ENCODE measurements at regions not wholly inside any gene's neighbourhood (a gene's known extent, or its start where the extent isn't known, plus 50 kb on each side); places are given as distances from the start of the nearest gene placed in this dataset.

DNA sequence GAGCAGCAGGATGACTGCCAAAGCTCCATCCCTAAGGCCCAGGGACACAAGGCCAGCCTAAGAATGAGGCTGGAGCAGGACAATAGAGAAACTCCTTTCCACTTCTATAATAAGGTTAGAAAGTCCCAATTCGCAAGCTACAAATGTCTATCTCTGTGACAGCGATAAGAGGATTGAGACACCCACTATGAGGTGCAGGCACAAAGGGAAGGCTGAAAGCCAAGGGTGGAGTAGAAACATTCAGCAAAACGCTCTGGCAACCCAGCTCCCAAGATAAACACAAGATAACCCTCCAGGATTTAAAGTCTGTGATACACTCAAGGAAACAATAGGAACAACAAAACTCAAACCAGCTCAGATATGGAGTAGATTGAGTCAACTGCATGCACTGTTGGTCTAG is 418.0 kb upstream of the UBE2E3 start (continued):
- TF ChIP-seq, protein P1, sequence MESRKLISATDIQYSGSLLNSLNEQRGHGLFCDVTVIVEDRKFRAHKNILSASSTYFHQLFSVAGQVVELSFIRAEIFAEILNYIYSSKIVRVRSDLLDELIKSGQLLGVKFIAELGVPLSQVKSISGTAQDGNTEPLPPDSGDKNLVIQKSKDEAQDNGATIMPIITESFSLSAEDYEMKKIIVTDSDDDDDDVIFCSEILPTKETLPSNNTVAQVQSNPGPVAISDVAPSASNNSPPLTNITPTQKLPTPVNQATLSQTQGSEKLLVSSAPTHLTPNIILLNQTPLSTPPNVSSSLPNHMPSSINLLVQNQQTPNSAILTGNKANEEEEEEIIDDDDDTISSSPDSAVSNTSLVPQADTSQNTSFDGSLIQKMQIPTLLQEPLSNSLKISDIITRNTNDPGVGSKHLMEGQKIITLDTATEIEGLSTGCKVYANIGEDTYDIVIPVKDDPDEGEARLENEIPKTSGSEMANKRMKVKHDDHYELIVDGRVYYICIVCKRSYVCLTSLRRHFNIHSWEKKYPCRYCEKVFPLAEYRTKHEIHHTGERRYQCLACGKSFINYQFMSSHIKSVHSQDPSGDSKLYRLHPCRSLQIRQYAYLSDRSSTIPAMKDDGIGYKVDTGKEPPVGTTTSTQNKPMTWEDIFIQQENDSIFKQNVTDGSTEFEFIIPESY (IDR thresholded peaks at IDR 0.05; ENCODE audit: extremely low read depth, insufficient replicate concordance, low read length): no peak
- TF ChIP-seq CTCF (IDR thresholded peaks at IDR 0.05 in 2 of 3, conservative IDR thresholded peaks at IDR 0.05 in 1 of 3; ENCODE audit: borderline replicate concordance in 1 of 3, insufficient read depth in 1 of 3, low read depth in 2 of 3, low read length in 2 of 3) (no peak), POLR2A (IDR thresholded peaks at IDR 0.05; ENCODE audit: borderline replicate concordance, extremely low read depth, insufficient read depth, insufficient read length) (no peak), CBX3 (IDR thresholded peaks at IDR 0.05; ENCODE audit: low read depth) (no peak), SRF (IDR thresholded peaks at IDR 0.05; ENCODE audit: low read depth) (no peak)

DNA sequence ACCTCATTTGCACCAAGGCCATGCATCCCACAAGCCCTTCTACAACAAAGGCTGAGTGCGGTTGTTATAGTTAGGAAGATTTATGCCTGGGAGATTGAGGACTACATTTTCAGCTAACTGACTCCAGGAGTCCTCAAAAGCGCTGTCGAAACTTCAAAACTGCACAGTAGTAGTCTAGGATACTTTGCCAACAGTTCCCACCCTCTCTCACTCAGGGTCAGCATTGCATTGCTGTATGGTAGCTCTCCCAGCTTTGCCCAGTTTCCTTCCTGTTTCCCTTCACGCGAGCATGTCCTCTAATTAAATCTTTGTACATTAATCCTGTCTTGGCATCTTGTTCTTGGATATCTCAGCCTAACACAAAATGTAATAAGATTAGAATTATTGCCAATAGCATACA is 420.6 kb upstream of the UBE2E3 start:
- no peaks in the 10 kb centered on the region for H3K9me3 ChIP-seq (ENCODE audit: control insufficient read depth in 1 of 2, insufficient read depth in 1 of 2, low read depth in 1 of 2, low read length in 2 of 2)
- H3K79me2 ChIP-seq (ENCODE audit: insufficient read depth, low read length): no peaks in the 10 kb centered on the region
- POLR2A ChIA-PET: no interaction called here
- ATAC-seq (no peak), DNase-seq (ENCODE audit: low read depth, low spot score) (no peak)
- no peaks in the 10 kb centered on the region for H3K9me2 ChIP-seq (ENCODE audit: insufficient read depth)
- H3K4me2 ChIP-seq (ENCODE audit: low read length): no peak overlapping the region
- BruUV-seq (replicated peaks): no TSS peak
- RAD21 ChIA-PET (ENCODE audit: low non-redundant PET in 1 of 2, low total read pairs in 2 of 2, uncharacterized antibody in 2 of 2, unreplicated experiment in 2 of 2): no interaction called here
- no peak overlapping the region for H3K27ac ChIP-seq (ENCODE audit: low read depth, low read length)
- H3K4me1 ChIP-seq (ENCODE audit: control insufficient read depth in 1 of 2, insufficient read depth in 2 of 2, low read length in 2 of 2): no peaks in the 10 kb centered on the region
- no peak overlapping the region for H2AFZ ChIP-seq (ENCODE audit: low read depth, low read length, poor library complexity, severe bottlenecking)
- H3K4me3 ChIP-seq (replicated peaks in 1 of 2; ENCODE audit: low read depth in 1 of 2, low read length in 2 of 2): no peak overlapping the region
- H3K27me3 ChIP-seq (ENCODE audit: insufficient read depth, low read length): no peaks in the 10 kb centered on the region
- TF ChIP-seq EZH2 (IDR thresholded peaks at IDR 0.05) (no peak), EZH2phosphoT487 (IDR thresholded peaks at IDR 0.05; ENCODE audit: borderline replicate concordance) (no peak), CBX3 (IDR thresholded peaks at IDR 0.05; ENCODE audit: low read depth) (no peak), YY1 (IDR thresholded peaks at IDR 0.05; ENCODE audit: extremely low read depth, insufficient replicate concordance, low read depth, low read length) (no peak), MAX (IDR thresholded peaks at IDR 0.05) (no peak), POLR2A (IDR thresholded peaks at IDR 0.05; ENCODE audit: borderline replicate concordance, extremely low read depth, insufficient read depth, insufficient read length) (no peak)
- intact Hi-C loops (cut with micrococcal nuclease): no loop called here
- no peak overlapping the region for H3K9ac ChIP-seq (ENCODE audit: low read length)
- no peaks in the 10 kb centered on the region for H3K36me3 ChIP-seq (ENCODE audit: control insufficient read depth in 1 of 2, insufficient read depth in 2 of 2, low read length in 2 of 2)
- no peaks in the 10 kb centered on the region for H4K20me1 ChIP-seq (ENCODE audit: insufficient read depth)
- CTCF ChIA-PET: no interaction called here
